HEK293 (cell line): ENCODE measurements at regions not wholly inside any gene's neighbourhood (a gene's known extent, or its start where the extent isn't known, plus 50 kb on each side); places are given as distances from the start of the nearest gene placed in this dataset.

Source experiments
- CTCF ChIA-PET: fragments of 350-600 bp; formaldehyde crosslinking; extraction: SDS; loops from one replicate; lab custom pipeline; 2021; ENCODE audit warnings: antibody characterized with exemption; lab: Yijun Ruan, JAX
- POLR2A ChIA-PET: fragments of 300-600 bp; formaldehyde crosslinking; extraction: SDS; loops from one replicate; lab custom pipeline; 2020; ENCODE audit warnings: antibody characterized with exemption, inconsistent platforms; lab: Yijun Ruan, JAX
- H3K27ac ChIP-seq: fragments of 200-500 bp; sonication (Bioruptor generic); 2 replicates; pipeline ENCODE4 v1.5.1; 2014; ENCODE audit warnings: low read depth, low read length, control low read depth, inconsistent platforms; ENCODE audit errors: extremely low read depth
- H3K36me3 ChIP-seq, 2 experiments: fragments of 200-500 bp in 1 of 2; sonication (Bioruptor generic) in 1 of 2; 1 replicate in 1 of 2; 2 replicates in 1 of 2; pipeline ENCODE4 v1.5.1; 2014 to 2017; ENCODE audit warnings: inconsistent platforms in 2 of 2, low read length in 2 of 2; ENCODE audit not compliant: control insufficient read depth in 2 of 2, insufficient read depth in 1 of 2
- H3K4me1 ChIP-seq: fragments of 200-500 bp; sonication (Bioruptor generic); 2 replicates; pipeline ENCODE4 v1.5.1; 2014; ENCODE audit warnings: mild to moderate bottlenecking, low read length, inconsistent platforms; ENCODE audit not compliant: control insufficient read depth, insufficient read depth
- H3K4me3 ChIP-seq: 2 replicates; pipeline ENCODE4 v1.5.1; 2011; ENCODE audit warnings: low read depth, mild to moderate bottlenecking, control low read depth, low read length, moderate library complexity
- H3K9me3 ChIP-seq: fragments of 200-500 bp; sonication (Bioruptor generic); 2 replicates; pipeline ENCODE4 v1.5.1; 2014; ENCODE audit warnings: low read depth, low read length, inconsistent platforms; ENCODE audit not compliant: control insufficient read depth, insufficient read depth
- SP7 ChIP-seq: fragments of 450-650 bp; formaldehyde crosslinking; IDR thresholded peaks from 2 replicates; pipeline ENCODE4 v1.5.1; 2016; ENCODE audit warnings: missing biosample characterization, missing genetic modification characterization
- ZBTB1 ChIP-seq: fragments of 450-650 bp; formaldehyde crosslinking; IDR thresholded peaks from 2 replicates; pipeline ENCODE4 v1.5.1; 2016; ENCODE audit warnings: missing biosample characterization, missing genetic modification characterization
- ZBTB7A ChIP-seq: fragments of 450-650 bp; formaldehyde crosslinking; IDR thresholded peaks from 2 replicates; pipeline ENCODE4 v1.5.1; 2016; ENCODE audit warnings: low read depth, missing biosample characterization, missing genetic modification characterization
- ZFP37 ChIP-seq: fragments of 450-650 bp; formaldehyde crosslinking; IDR thresholded peaks from 2 replicates; pipeline ENCODE4 v1.5.1; 2016; ENCODE audit warnings: missing biosample characterization, missing genetic modification characterization
- ZNF16 ChIP-seq: fragments of 450-650 bp; formaldehyde crosslinking; IDR thresholded peaks from 2 replicates; pipeline ENCODE4 v1.5.1; 2016; ENCODE audit warnings: low read depth, missing biosample characterization, missing genetic modification characterization
- ZNF169 ChIP-seq: fragments of 450-650 bp; formaldehyde crosslinking; IDR thresholded peaks from 2 replicates; pipeline ENCODE4 v1.5.1; 2016; ENCODE audit warnings: missing biosample characterization, missing genetic modification characterization
- ZNF19 ChIP-seq: fragments of 450-650 bp; formaldehyde crosslinking; IDR thresholded peaks from 2 replicates; pipeline ENCODE4; 2016; ENCODE audit warnings: missing biosample characterization, missing genetic modification characterization, low read depth
- ZNF23 ChIP-seq: fragments of 450-650 bp; formaldehyde crosslinking; IDR thresholded peaks from 2 replicates; pipeline ENCODE4 v1.5.1; 2016; ENCODE audit warnings: missing biosample characterization, missing genetic modification characterization, borderline replicate concordance
- ZNF266 ChIP-seq: fragments of 450-650 bp; formaldehyde crosslinking; IDR thresholded peaks from 2 replicates; pipeline ENCODE4 v1.5.1; 2016; ENCODE audit warnings: missing biosample characterization, missing genetic modification characterization, low read depth
- ZNF280D ChIP-seq: fragments of 450-650 bp; formaldehyde crosslinking; IDR thresholded peaks from 2 replicates; pipeline ENCODE4 v1.5.1; 2016; ENCODE audit warnings: missing biosample characterization, missing genetic modification characterization
- ZNF341 ChIP-seq: fragments of 450-650 bp; formaldehyde crosslinking; IDR thresholded peaks from 2 replicates; pipeline ENCODE4; 2016; ENCODE audit warnings: low read depth, missing biosample characterization, missing genetic modification characterization
- ZNF350 ChIP-seq: fragments of 450-650 bp; formaldehyde crosslinking; IDR thresholded peaks from 2 replicates; pipeline ENCODE4 v1.5.0; 2017; ENCODE audit warnings: missing biosample characterization, mild to moderate bottlenecking, missing genetic modification characterization
- ZNF626 ChIP-seq: fragments of 450-650 bp; sonication (Bioruptor Pico); formaldehyde crosslinking; IDR thresholded peaks from 2 replicates; pipeline ENCODE4 v1.5.1; 2018; ENCODE audit warnings: missing biosample characterization, missing genetic modification characterization, inconsistent platforms
- ZNF654 ChIP-seq: fragments of 450-650 bp; formaldehyde crosslinking; IDR thresholded peaks from 2 replicates; pipeline ENCODE4 v1.5.1; 2016; ENCODE audit warnings: low read depth, missing biosample characterization, missing genetic modification characterization
- ZNF660 ChIP-seq: fragments of 450-650 bp; IDR thresholded peaks from 2 replicates; pipeline ENCODE4 v1.5.1; 2018; ENCODE audit warnings: missing biosample characterization, mild to moderate bottlenecking, missing genetic modification characterization
- ZNF830 ChIP-seq: fragments of 450-650 bp; IDR thresholded peaks from 2 replicates; pipeline ENCODE4 v1.5.0; 2018; ENCODE audit warnings: missing biosample characterization, missing genetic modification characterization, low read depth, mild to moderate bottlenecking, moderate library complexity
- TF ChIP-seq, protein P1 (sequence below): fragments of 450-650 bp; formaldehyde crosslinking; IDR thresholded peaks from 2 replicates; pipeline ENCODE4 v1.5.1; 2016; ENCODE audit warnings: missing biosample characterization, missing genetic modification characterization
- TF ChIP-seq, protein P2 (sequence below): fragments of 450-650 bp; formaldehyde crosslinking; IDR thresholded peaks from 2 replicates; pipeline ENCODE4; 2016; ENCODE audit warnings: missing biosample characterization, missing genetic modification characterization
- TF ChIP-seq, protein P3 (sequence below): fragments of 450-650 bp; formaldehyde crosslinking; IDR thresholded peaks from 2 replicates; pipeline ENCODE4 v1.5.1; 2016; ENCODE audit warnings: missing biosample characterization, missing genetic modification characterization
- TF ChIP-seq, protein P4 (sequence below): IDR thresholded peaks from 2 replicates; pipeline ENCODE4 v1.6.1; 2011; ENCODE audit warnings: mild to moderate bottlenecking, low read depth, low read length, borderline replicate concordance

GRCh38 chr15:94844198-94844537 is 612.8 kb downstream of the MCTP2 start:
- Histone ChIP-seq H3K4me3 (no peak overlapping the region), H3K4me1 (no peaks in the 10 kb centered on the region), H3K9me3 (no peaks in the 10 kb centered on the region), H3K36me3 (no peaks in the 10 kb centered on the region), H3K27ac (no peak overlapping the region)
- TF ChIP-seq SP7 (tag by site-specific recombination) = no peak
- TF ChIP-seq, protein P1, sequence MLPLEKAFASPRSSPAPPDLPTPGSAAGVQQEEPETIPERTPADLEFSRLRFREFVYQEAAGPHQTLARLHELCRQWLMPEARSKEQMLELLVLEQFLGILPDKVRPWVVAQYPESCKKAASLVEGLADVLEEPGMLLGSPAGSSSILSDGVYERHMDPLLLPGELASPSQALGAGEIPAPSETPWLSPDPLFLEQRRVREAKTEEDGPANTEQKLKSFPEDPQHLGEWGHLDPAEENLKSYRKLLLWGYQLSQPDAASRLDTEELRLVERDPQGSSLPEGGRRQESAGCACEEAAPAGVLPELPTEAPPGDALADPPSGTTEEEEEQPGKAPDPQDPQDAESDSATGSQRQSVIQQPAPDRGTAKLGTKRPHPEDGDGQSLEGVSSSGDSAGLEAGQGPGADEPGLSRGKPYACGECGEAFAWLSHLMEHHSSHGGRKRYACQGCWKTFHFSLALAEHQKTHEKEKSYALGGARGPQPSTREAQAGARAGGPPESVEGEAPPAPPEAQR (tag by site-specific recombination) = no peak
- TF ChIP-seq ZNF280D (tag by site-specific recombination) = no peak
- TF ChIP-seq ZNF654 (tag by site-specific recombination) = no peak
- no peak for TF ChIP-seq ZNF169
- no peak for TF ChIP-seq ZFP37
- TF ChIP-seq ZNF266 (tag by site-specific recombination) = no peak
- no peak for TF ChIP-seq ZNF660 (tag by site-specific recombination)
- TF ChIP-seq ZNF626 (tag by site-specific recombination) = no peak
- TF ChIP-seq, protein P2, sequence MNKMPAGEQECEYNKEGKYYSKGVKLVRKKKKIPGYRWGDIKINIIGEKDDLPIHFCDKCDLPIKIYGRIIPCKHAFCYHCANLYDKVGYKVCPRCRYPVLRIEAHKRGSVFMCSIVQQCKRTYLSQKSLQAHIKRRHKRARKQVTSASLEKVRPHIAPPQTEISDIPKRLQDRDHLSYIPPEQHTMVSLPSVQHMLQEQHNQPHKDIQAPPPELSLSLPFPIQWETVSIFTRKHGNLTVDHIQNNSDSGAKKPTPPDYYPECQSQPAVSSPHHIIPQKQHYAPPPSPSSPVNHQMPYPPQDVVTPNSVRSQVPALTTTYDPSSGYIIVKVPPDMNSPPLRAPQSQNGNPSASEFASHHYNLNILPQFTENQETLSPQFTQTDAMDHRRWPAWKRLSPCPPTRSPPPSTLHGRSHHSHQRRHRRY (tag by site-specific recombination) = no peak
- no peak for TF ChIP-seq ZNF19 (tag by site-specific recombination)
- no peak for TF ChIP-seq ZNF16 (tag by site-specific recombination)
- no peak for TF ChIP-seq ZBTB1 (tag by site-specific recombination)
- no peak for TF ChIP-seq ZNF23 (tag by site-specific recombination)
- no peak for TF ChIP-seq ZBTB7A (tag by site-specific recombination)
- no peak for TF ChIP-seq ZNF350
- TF ChIP-seq, protein P3, sequence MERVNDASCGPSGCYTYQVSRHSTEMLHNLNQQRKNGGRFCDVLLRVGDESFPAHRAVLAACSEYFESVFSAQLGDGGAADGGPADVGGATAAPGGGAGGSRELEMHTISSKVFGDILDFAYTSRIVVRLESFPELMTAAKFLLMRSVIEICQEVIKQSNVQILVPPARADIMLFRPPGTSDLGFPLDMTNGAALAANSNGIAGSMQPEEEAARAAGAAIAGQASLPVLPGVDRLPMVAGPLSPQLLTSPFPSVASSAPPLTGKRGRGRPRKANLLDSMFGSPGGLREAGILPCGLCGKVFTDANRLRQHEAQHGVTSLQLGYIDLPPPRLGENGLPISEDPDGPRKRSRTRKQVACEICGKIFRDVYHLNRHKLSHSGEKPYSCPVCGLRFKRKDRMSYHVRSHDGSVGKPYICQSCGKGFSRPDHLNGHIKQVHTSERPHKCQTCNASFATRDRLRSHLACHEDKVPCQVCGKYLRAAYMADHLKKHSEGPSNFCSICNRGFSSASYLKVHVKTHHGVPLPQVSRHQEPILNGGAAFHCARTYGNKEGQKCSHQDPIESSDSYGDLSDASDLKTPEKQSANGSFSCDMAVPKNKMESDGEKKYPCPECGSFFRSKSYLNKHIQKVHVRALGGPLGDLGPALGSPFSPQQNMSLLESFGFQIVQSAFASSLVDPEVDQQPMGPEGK (tag by site-specific recombination) = no peak
- TF ChIP-seq, protein P4, sequence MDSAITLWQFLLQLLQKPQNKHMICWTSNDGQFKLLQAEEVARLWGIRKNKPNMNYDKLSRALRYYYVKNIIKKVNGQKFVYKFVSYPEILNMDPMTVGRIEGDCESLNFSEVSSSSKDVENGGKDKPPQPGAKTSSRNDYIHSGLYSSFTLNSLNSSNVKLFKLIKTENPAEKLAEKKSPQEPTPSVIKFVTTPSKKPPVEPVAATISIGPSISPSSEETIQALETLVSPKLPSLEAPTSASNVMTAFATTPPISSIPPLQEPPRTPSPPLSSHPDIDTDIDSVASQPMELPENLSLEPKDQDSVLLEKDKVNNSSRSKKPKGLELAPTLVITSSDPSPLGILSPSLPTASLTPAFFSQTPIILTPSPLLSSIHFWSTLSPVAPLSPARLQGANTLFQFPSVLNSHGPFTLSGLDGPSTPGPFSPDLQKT = no peak
- TF ChIP-seq ZNF830 (tag by site-specific recombination) = no peak
- no peak for TF ChIP-seq ZNF341 (tag by site-specific recombination)
- CTCF ChIA-PET = no interaction called here
- POLR2A ChIA-PET = interaction anchor here (0.9 kb wide), 1 partner anchor 24 kb away, joined by 3 read pairs; no protein-coding TSS in a partner anchor
